SK-N-SH (cell line): ENCODE measurements at regions not wholly inside any gene's neighbourhood (a gene's known extent, or its start where the extent isn't known, plus 50 kb on each side); places are given as distances from the start of the nearest gene placed in this dataset.

ENCODE experiments used
- CTCF ChIA-PET: fragments of 300-600, 350-600 bp; formaldehyde crosslinking; extraction: SDS; loops from one replicate; lab custom pipeline; 2021; lab: Yijun Ruan, JAX
- POLR2A ChIA-PET: fragments of 350-600 bp; sonication (Branson Sonifier 250); formaldehyde crosslinking; extraction: SDS; loops from one replicate; lab custom pipeline; 2020; ENCODE audit warnings: antibody characterized with exemption, inconsistent platforms; lab: Yijun Ruan, JAX
- DNase-seq: peaks from one replicate; pipeline ENCODE4 v3.0.0; 2012
- H2AFZ ChIP-seq: fragments of 200-600 bp; sonication (generic); 2 replicates; pipeline ENCODE4 v1.8.1; 2016; ENCODE audit warnings: antibody characterized with exemption, mild to moderate bottlenecking, low read depth
- H3F3A ChIP-seq: fragments of 200-600 bp; sonication (generic); replicated peaks from 2 replicates; pipeline ENCODE3; 2016; ENCODE audit warnings: antibody characterized with exemption, mild to moderate bottlenecking; ENCODE audit not compliant: insufficient read depth
- H3K27ac ChIP-seq, 2 experiments: fragments of 200-500 bp in 1 of 2; fragments of 200-600 bp in 1 of 2; sonication (Bioruptor generic) in 1 of 2; sonication (generic), shearing (Covaris generic) in 1 of 2; 2 replicates each; pipeline versions ENCODE4 v1.5.1 to v1.6.1; 2014 to 2016; ENCODE audit warnings: low read depth in 2 of 2, inconsistent platforms in 1 of 2, low read length in 1 of 2, mild to moderate bottlenecking in 1 of 2, mixed read lengths in 1 of 2
- H3K27me3 ChIP-seq: fragments of 200-600 bp; sonication (generic), shearing (Covaris generic); 2 replicates; pipeline ENCODE4 v1.6.1; 2016; ENCODE audit warnings: mixed run types; ENCODE audit not compliant: insufficient read depth
- H3K36me3 ChIP-seq, 2 experiments: fragments of 200-500 bp in 1 of 2; fragments of 200-600 bp in 1 of 2; sonication (Bioruptor generic) in 1 of 2; sonication (generic) in 1 of 2; replicated peaks in 1 of 2; 2 replicates each; pipeline versions ENCODE3 to v1.5.1; 2014 to 2016; ENCODE audit warnings: low read length in 1 of 2, mild to moderate bottlenecking in 1 of 2; ENCODE audit not compliant: insufficient read depth in 2 of 2, control insufficient read depth in 1 of 2
- H3K4me1 ChIP-seq, 2 experiments: fragments of 200-500 bp in 1 of 2; fragments of 200-600 bp in 1 of 2; sonication (Bioruptor generic) in 1 of 2; sonication (generic), shearing (Covaris generic) in 1 of 2; 2 replicates each; pipeline versions ENCODE4 v1.5.1 to v1.6.1; 2014 to 2016; ENCODE audit warnings: low read depth in 1 of 2, low read length in 1 of 2, mixed run types in 1 of 2; ENCODE audit not compliant: insufficient read depth in 2 of 2, control insufficient read depth in 1 of 2
- H3K4me2 ChIP-seq: fragments of 200-600 bp; sonication (generic), shearing (Covaris generic); 2 replicates; pipeline ENCODE4 v1.6.1; 2017; ENCODE audit warnings: mixed run types
- H3K4me3 ChIP-seq, 2 experiments: fragments of 200-500 bp in 1 of 2; fragments of 200-600 bp in 1 of 2; sonication (Bioruptor generic) in 1 of 2; sonication (generic), shearing (Covaris generic) in 1 of 2; 2 replicates each; pipeline versions ENCODE4 v1.5.1 to v1.8.1; 2014 to 2016; ENCODE audit warnings: low read depth in 2 of 2, inconsistent platforms in 1 of 2, low read length in 1 of 2, mild to moderate bottlenecking in 1 of 2, mixed read lengths in 1 of 2, moderate library complexity in 1 of 2
- H3K79me2 ChIP-seq: fragments of 200-600 bp; sonication (generic); 2 replicates; pipeline ENCODE4 v1.8.1; 2017; ENCODE audit warnings: mild to moderate bottlenecking; ENCODE audit not compliant: insufficient read depth
- H3K9ac ChIP-seq: fragments of 200-600 bp; sonication (generic); 2 replicates; pipeline ENCODE4 v1.6.1; 2017; ENCODE audit warnings: mixed run types
- H3K9me2 ChIP-seq: fragments of 200-600 bp; sonication (generic); 2 replicates; pipeline ENCODE4 v1.6.1; 2017; ENCODE audit warnings: mixed run types
- H3K9me3 ChIP-seq: fragments of 200-600 bp; sonication (generic); 2 replicates; pipeline ENCODE4 v1.6.1; 2017; ENCODE audit warnings: mixed run types, mild to moderate bottlenecking, moderate library complexity
- H4K20me1 ChIP-seq: fragments of 200-600 bp; sonication (generic); 2 replicates; pipeline ENCODE4 v1.6.1; 2017; ENCODE audit warnings: mild to moderate bottlenecking, mixed run types; ENCODE audit not compliant: insufficient read depth
- CHD2 ChIP-seq: fragments of 150-350 bp; IDR thresholded peaks from 2 replicates; pipeline ENCODE4 v1.6.1; 2018; ENCODE audit warnings: low read length; ENCODE audit not compliant: partially characterized antibody
- CTCF ChIP-seq: fragments of 200-600 bp; sonication (generic); IDR thresholded peaks from 2 replicates; pipeline ENCODE4 v1.6.1; 2017; ENCODE audit warnings: antibody characterized with exemption, mild to moderate bottlenecking, moderate library complexity
- EP300 ChIP-seq, 2 experiments: IDR thresholded peaks; 2 replicates each; pipeline versions ENCODE4 v1.4.0 to v1.6.1; 2012; ENCODE audit warnings: borderline replicate concordance in 1 of 2, low read depth in 1 of 2, low read length in 1 of 2
- GATA2 ChIP-seq: sonication (generic); formaldehyde crosslinking; IDR thresholded peaks from 2 replicates; pipeline ENCODE4 v1.5.0; 2020; ENCODE audit warnings: mild to moderate bottlenecking, missing genetic modification reagents
- IRF3 ChIP-seq: fragments of 150-350 bp; IDR thresholded peaks from 2 replicates; pipeline ENCODE4 v1.6.1; 2016; ENCODE audit warnings: mild to moderate bottlenecking, low read depth, low read length
- MAX ChIP-seq: IDR thresholded peaks from 2 replicates; pipeline ENCODE4 v1.4.0; 2012; ENCODE audit warnings: low read depth
- MEF2A ChIP-seq: IDR thresholded peaks from 2 replicates; pipeline ENCODE4 v1.4.0; 2012; ENCODE audit warnings: low read depth, borderline replicate concordance
- NFIC ChIP-seq: IDR thresholded peaks from 2 replicates; pipeline ENCODE4 v1.4.0; 2012; ENCODE audit warnings: borderline replicate concordance
- RCOR1 ChIP-seq: fragments of 150-350 bp; IDR thresholded peaks from 2 replicates; pipeline ENCODE4 v1.6.1; 2017; ENCODE audit warnings: antibody characterized with exemption, low read length
- RXRA ChIP-seq: IDR thresholded peaks from 2 replicates; pipeline ENCODE4 v1.4.0; 2012; ENCODE audit warnings: low read depth, mild to moderate bottlenecking, borderline replicate concordance
- SMC3 ChIP-seq: IDR thresholded peaks from 2 replicates; pipeline ENCODE4 v1.6.1; 2012; ENCODE audit warnings: low read depth, low read length, improper control_type of control experiment
- TEAD4 ChIP-seq: IDR thresholded peaks from 2 replicates; pipeline ENCODE4 v1.4.0; 2012; ENCODE audit warnings: mild to moderate bottlenecking, borderline replicate concordance; ENCODE audit not compliant: insufficient read depth
- USF1 ChIP-seq: IDR thresholded peaks from 2 replicates; pipeline ENCODE4 v1.4.0; 2012; ENCODE audit warnings: low read depth, borderline replicate concordance
- YY1 ChIP-seq: IDR thresholded peaks from 2 replicates; pipeline ENCODE4 v1.4.0; 2012; ENCODE audit warnings: low read depth, mild to moderate bottlenecking
- WGBS: methylation state at CpG from one replicate; pipeline ENCODE4 v1.1.6; 2017; ENCODE audit warnings: low lambda C conversion rate; 5-methylcytosine and 5-hydroxymethylcytosine counted together
- TF ChIP-seq, protein P1 (sequence below): IDR thresholded peaks from 2 replicates; pipeline ENCODE4 v1.6.1; 2012; ENCODE audit warnings: mild to moderate bottlenecking, low read depth, low read length, moderate library complexity
- TF ChIP-seq, protein P2 (sequence below): IDR thresholded peaks from 2 replicates; pipeline ENCODE4; 2012
- TF ChIP-seq, protein P3 (sequence below): IDR thresholded peaks from 2 replicates; pipeline ENCODE4 v1.4.0; 2012; ENCODE audit warnings: low read depth, borderline replicate concordance

- Histone ChIP-seq H3K4me1 (no peaks in the 10 kb centered on the region), H2AFZ (no peak overlapping the region), H3K9me2 (no peaks in the 10 kb centered on the region), H3F3A (no peaks in the 10 kb centered on the region), H3K27me3 (no peaks in the 10 kb centered on the region), H3K9ac (no peak overlapping the region), H4K20me1 (no peaks in the 10 kb centered on the region), H3K27ac (no peak overlapping the region), H3K4me2 (no peak overlapping the region), H3K4me3 (no peak overlapping the region), H3K36me3 (no peaks in the 10 kb centered on the region), H3K9me3 (no peaks in the 10 kb centered on the region), H3K79me2 (no peaks in the 10 kb centered on the region)
- CTCF ChIA-PET = interaction anchor here (1.1 to 1.2 kb wide), 2 partner anchors 10 to 13 kb away, joined by 3 to 5 read pairs; no protein-coding TSS in a partner anchor
- DNase-seq = no peak
- no peak for TF ChIP-seq GATA2 (CRISPR knock-in tag)
- TF ChIP-seq YY1 = no peak
- no peak for TF ChIP-seq CTCF
- TF ChIP-seq, protein P1, sequence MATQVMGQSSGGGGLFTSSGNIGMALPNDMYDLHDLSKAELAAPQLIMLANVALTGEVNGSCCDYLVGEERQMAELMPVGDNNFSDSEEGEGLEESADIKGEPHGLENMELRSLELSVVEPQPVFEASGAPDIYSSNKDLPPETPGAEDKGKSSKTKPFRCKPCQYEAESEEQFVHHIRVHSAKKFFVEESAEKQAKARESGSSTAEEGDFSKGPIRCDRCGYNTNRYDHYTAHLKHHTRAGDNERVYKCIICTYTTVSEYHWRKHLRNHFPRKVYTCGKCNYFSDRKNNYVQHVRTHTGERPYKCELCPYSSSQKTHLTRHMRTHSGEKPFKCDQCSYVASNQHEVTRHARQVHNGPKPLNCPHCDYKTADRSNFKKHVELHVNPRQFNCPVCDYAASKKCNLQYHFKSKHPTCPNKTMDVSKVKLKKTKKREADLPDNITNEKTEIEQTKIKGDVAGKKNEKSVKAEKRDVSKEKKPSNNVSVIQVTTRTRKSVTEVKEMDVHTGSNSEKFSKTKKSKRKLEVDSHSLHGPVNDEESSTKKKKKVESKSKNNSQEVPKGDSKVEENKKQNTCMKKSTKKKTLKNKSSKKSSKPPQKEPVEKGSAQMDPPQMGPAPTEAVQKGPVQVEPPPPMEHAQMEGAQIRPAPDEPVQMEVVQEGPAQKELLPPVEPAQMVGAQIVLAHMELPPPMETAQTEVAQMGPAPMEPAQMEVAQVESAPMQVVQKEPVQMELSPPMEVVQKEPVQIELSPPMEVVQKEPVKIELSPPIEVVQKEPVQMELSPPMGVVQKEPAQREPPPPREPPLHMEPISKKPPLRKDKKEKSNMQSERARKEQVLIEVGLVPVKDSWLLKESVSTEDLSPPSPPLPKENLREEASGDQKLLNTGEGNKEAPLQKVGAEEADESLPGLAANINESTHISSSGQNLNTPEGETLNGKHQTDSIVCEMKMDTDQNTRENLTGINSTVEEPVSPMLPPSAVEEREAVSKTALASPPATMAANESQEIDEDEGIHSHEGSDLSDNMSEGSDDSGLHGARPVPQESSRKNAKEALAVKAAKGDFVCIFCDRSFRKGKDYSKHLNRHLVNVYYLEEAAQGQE = no peak
- no peak for TF ChIP-seq RXRA
- no peak for TF ChIP-seq NFIC
- no peak for TF ChIP-seq SMC3
- no peak for TF ChIP-seq MEF2A
- no peak for TF ChIP-seq TEAD4
- TF ChIP-seq IRF3 = no peak
- TF ChIP-seq USF1 = no peak
- no peak for TF ChIP-seq RCOR1
- TF ChIP-seq, protein P2, sequence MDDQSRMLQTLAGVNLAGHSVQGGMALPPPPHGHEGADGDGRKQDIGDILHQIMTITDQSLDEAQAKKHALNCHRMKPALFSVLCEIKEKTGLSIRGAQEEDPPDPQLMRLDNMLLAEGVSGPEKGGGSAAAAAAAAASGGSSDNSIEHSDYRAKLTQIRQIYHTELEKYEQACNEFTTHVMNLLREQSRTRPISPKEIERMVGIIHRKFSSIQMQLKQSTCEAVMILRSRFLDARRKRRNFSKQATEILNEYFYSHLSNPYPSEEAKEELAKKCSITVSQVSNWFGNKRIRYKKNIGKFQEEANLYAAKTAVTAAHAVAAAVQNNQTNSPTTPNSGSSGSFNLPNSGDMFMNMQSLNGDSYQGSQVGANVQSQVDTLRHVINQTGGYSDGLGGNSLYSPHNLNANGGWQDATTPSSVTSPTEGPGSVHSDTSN = no peak
- TF ChIP-seq MAX = no peak
- no peak for TF ChIP-seq EP300 (IDR thresholded peaks at IDR 0.05; ENCODE audit: borderline replicate concordance in 1 of 2, low read depth in 1 of 2, low read length in 1 of 2)
- TF ChIP-seq, protein P3, sequence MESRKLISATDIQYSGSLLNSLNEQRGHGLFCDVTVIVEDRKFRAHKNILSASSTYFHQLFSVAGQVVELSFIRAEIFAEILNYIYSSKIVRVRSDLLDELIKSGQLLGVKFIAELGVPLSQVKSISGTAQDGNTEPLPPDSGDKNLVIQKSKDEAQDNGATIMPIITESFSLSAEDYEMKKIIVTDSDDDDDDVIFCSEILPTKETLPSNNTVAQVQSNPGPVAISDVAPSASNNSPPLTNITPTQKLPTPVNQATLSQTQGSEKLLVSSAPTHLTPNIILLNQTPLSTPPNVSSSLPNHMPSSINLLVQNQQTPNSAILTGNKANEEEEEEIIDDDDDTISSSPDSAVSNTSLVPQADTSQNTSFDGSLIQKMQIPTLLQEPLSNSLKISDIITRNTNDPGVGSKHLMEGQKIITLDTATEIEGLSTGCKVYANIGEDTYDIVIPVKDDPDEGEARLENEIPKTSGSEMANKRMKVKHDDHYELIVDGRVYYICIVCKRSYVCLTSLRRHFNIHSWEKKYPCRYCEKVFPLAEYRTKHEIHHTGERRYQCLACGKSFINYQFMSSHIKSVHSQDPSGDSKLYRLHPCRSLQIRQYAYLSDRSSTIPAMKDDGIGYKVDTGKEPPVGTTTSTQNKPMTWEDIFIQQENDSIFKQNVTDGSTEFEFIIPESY = no peak
- TF ChIP-seq CHD2 = no peak
- POLR2A ChIA-PET = no interaction called here
- 47% methylated on average over 2 of the region's 2 CpGs for WGBS
Observed at GRCh38 chr3:110666495-110666894, 405.1 kb upstream of the NECTIN3 start.
